Transverse colon (tissue), 4 donors: ENCODE measurements at regions not wholly inside any gene's neighbourhood (a gene's known extent, or its start where the extent isn't known, plus 50 kb on each side); places are given as distances from the start of the nearest gene placed in this dataset.

ENCODE experiments used
- CTCF ChIP-seq, 5 experiments: fragments of 200-600 bp in 3 of 5; fragments of 450-650 bp in 2 of 5; sonication (generic) in 3 of 5; IDR thresholded peaks; 1 replicate in 2 of 5; 2 replicates in 3 of 5; pipeline ENCODE4 v1.5.1; 2016 to 2017; ENCODE audit warnings: antibody characterized with exemption in 5 of 5, inconsistent platforms in 3 of 5, mild to moderate bottlenecking in 2 of 5, moderate library complexity in 1 of 5
- EP300 ChIP-seq: sonication (generic); formaldehyde crosslinking; IDR thresholded peaks from one replicate; pipeline ENCODE4 v1.6.1; 2017; ENCODE audit warnings: antibody characterized with exemption, low read depth
- POLR2A ChIP-seq: fragments of 450-650 bp; IDR thresholded peaks from one replicate; pipeline ENCODE4 v1.6.1; 2016; ENCODE audit warnings: antibody characterized with exemption, mild to moderate bottlenecking, moderate library complexity
- POLR2AphosphoS5 ChIP-seq, 3 donors: sonication (generic); formaldehyde crosslinking; IDR thresholded peaks; one replicate each; pipeline ENCODE4 v1.6.1; 2016; ENCODE audit warnings: antibody characterized with exemption in 3 of 3

DNA sequence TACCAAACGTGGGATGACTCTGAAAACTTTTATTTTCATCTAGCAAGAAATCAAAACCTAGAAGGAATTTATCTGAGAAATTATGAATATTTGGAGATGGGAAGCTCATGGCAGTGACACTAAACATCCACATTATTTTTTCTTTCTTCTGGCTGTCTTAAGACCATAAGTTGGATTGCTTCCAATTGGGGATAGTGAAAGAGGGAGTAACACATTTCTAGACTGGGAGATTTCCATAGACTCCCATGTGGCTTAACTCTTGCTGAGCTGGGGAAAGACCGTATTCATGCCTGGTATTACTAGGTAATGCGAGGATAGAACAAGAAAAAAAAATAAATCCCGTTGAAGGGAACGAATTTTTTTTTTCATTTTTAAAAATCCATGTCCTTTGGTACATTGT is 120.0 kb downstream of the UTRN start:
- TF ChIP-seq CTCF (IDR thresholded peaks at IDR 0.05) (no peak), POLR2A (no peak), EP300 (no peak), POLR2AphosphoS5 (IDR thresholded peaks at IDR 0.05) (no peak)
